Adrenal gland (tissue), 9 donors: ENCODE measurements at regions not wholly inside any gene's neighbourhood (a gene's known extent, or its start where the extent isn't known, plus 50 kb on each side); places are given as distances from the start of the nearest gene placed in this dataset.

Experiments used
- DNase-seq, 7 donors: peaks; one replicate each; pipeline ENCODE4 v3.0.0-alpha.2; 2019 to 2020
- H3K27ac ChIP-seq, 5 donors: fragments of 200-600 bp; sonication (generic) in 4 of 5; 1 replicate in 3 of 5; 2 replicates in 2 of 5; pipeline versions ENCODE4 v1.5.1 to v1.8.0; 2016 to 2020; ENCODE audit warnings: mild to moderate bottlenecking in 1 of 5
- H3K27me3 ChIP-seq: fragments of 200-600 bp; 2 replicates; pipeline ENCODE4 v1.8.0; 2021
- H3K36me3 ChIP-seq, 2 donors: fragments of 200-600 bp; replicated peaks in 1 of 2; 1 replicate in 1 of 2; 2 replicates in 1 of 2; pipeline versions ENCODE4 v1.5.1 to v1.8.0; 2018 to 2022
- H3K4me1 ChIP-seq, 2 donors: fragments of 200-600 bp; replicated peaks in 1 of 2; 1 replicate in 1 of 2; 2 replicates in 1 of 2; pipeline versions ENCODE4 v1.5.1 to v1.8.0; 2018 to 2021
- H3K4me3 ChIP-seq, 4 donors: fragments of 200-600 bp; sonication (generic) in 3 of 4; one replicate each; pipeline ENCODE4 v1.5.1; 2016 to 2018
- H3K9me3 ChIP-seq, 3 donors: fragments of 200-600 bp; sonication (generic) in 1 of 3; replicated peaks in 1 of 3; 1 replicate in 2 of 3; 2 replicates in 1 of 3; pipeline versions ENCODE4 v1.5.1 to v1.8.0; 2016 to 2021
- CTCF ChIP-seq, 6 experiments: fragments of 450-650 bp in 4 of 6; fragments of 200-600 bp in 2 of 6; sonication (generic) in 1 of 6; IDR thresholded peaks; 1 replicate in 5 of 6; 2 replicates in 1 of 6; pipeline versions ENCODE4 v1.5.1 to v1.8.0; 2016 to 2021; ENCODE audit warnings: antibody characterized with exemption in 6 of 6, mild to moderate bottlenecking in 2 of 6, moderate library complexity in 1 of 6
- POLR2A ChIP-seq, 2 donors: fragments of 450-650 bp; IDR thresholded peaks; one replicate each; pipeline ENCODE4 v1.6.1; 2017; ENCODE audit warnings: antibody characterized with exemption in 2 of 2, mild to moderate bottlenecking in 2 of 2, moderate library complexity in 1 of 2
- WGBS, 4 donors: extraction: QIAGEN DNeasy Blood & Tissue Kit in 2 of 4; methylation state at CpG; one replicate each; pipeline versions ENCODE4 v1.1.5 to v1.1.7; 2013 to 2017; 5-methylcytosine and 5-hydroxymethylcytosine counted together
- intact Hi-C, 2 donors: fragments of 100-400 bp; cut with DNase I; formaldehyde crosslinking; loops; one replicate each; pipeline versions ENCODE4 v1.14.1 to v1.15.0; 2022 to 2023
- donor health status: healthy with polysubstance abuse.
- donor health status: Bipolar disorder and iron deficiency.
- donor health status: DM: yes; HTN: yes; CAD: no.
- donor health status: DM: no; HTN: no; CAD: no.
- donor health status: DM: no; HTN: no; CAD: no.

- Histone ChIP-seq H3K9me3 (no peaks in the 10 kb centered on the region), H3K27me3 (no peaks in the 10 kb centered on the region), H3K27ac (no peak overlapping the region), H3K4me3 (no peak overlapping the region), H3K4me1 (no peaks in the 10 kb centered on the region), H3K36me3 (no peaks in the 10 kb centered on the region)
- WGBS, 4 donors: 75 to 78% (median 76%) methylated on average over 8 to 12 of the region's 12 CpGs
- intact Hi-C loops: no loop called here
- TF ChIP-seq POLR2A (IDR thresholded peaks at IDR 0.05): no peak
- TF ChIP-seq CTCF (IDR thresholded peaks at IDR 0.05): no peak
- no peak for DNase-seq
Observed at GRCh38 chr2:238509151-238509835, 82.6 kb downstream of the ASB1 start.

- intact Hi-C loops: loop anchor here in 1 of 2 donors (5.0 kb wide), 1 partner anchor 277 kb away; no protein-coding TSS in a partner anchor
- DNase-seq: no peak
- WGBS, 4 donors: 79 to 98% (median 89%) methylated on average over 5 to 7 of the region's 7 CpGs
Observed at GRCh38 chr2:238509903-238510302, 83.2 kb downstream of the ASB1 start.

GRCh38 chr2:238510911-238511613, 84.3 kb downstream of the ASB1 start:
- H3K27ac ChIP-seq: no peak overlapping the region
- H3K9me3 ChIP-seq: no peaks in the 10 kb centered on the region
- no peaks in the 10 kb centered on the region for H3K4me1 ChIP-seq
- WGBS, 4 donors: 76 to 84% (median 80%) methylated on average over 3 to 26 of the region's 26 CpGs
- no peak overlapping the region for H3K4me3 ChIP-seq
- intact Hi-C loops: loop anchor here in 1 of 2 donors (5.0 kb wide), 1 partner anchor 276 kb away; no protein-coding TSS in a partner anchor
- TF ChIP-seq POLR2A (IDR thresholded peaks at IDR 0.05) (no peak), CTCF (IDR thresholded peaks at IDR 0.05) (no peak)
- no peak for DNase-seq
- H3K27me3 ChIP-seq: no peaks in the 10 kb centered on the region
- H3K36me3 ChIP-seq: no peaks in the 10 kb centered on the region

More at GRCh38 chr2:238509903-238510302, 83.2 kb downstream of the ASB1 start:
- Histone ChIP-seq H3K27me3 (no peaks in the 10 kb centered on the region), H3K4me3 (no peak overlapping the region), H3K9me3 (no peaks in the 10 kb centered on the region), H3K36me3 (no peaks in the 10 kb centered on the region), H3K4me1 (no peaks in the 10 kb centered on the region), H3K27ac (no peak overlapping the region)
- no peak for TF ChIP-seq CTCF (IDR thresholded peaks at IDR 0.05)
- TF ChIP-seq POLR2A (IDR thresholded peaks at IDR 0.05): no peak

GRCh38 chr2:238511614-238511950, 84.9 kb downstream of the ASB1 start:
- Histone ChIP-seq H3K9me3 (no peaks in the 10 kb centered on the region), H3K27ac (no peak overlapping the region), H3K4me1 (no peaks in the 10 kb centered on the region), H3K27me3 (no peaks in the 10 kb centered on the region), H3K36me3 (no peaks in the 10 kb centered on the region), H3K4me3 (no peak overlapping the region)
- no peak for TF ChIP-seq CTCF (IDR thresholded peaks at IDR 0.05)
- no peak for TF ChIP-seq POLR2A (IDR thresholded peaks at IDR 0.05)
- no peak for DNase-seq
- intact Hi-C loops: loop anchor here in 1 of 2 donors (5.0 kb wide), 1 partner anchor 276 kb away; no protein-coding TSS in a partner anchor
- WGBS, 4 donors: 85 to 94% (median 90%) methylated on average over 5 to 10 of the region's 10 CpGs
